H9 (cell line): ENCODE measurements at regions not wholly inside any gene's neighbourhood (a gene's known extent, or its start where the extent isn't known, plus 50 kb on each side); places are given as distances from the start of the nearest gene placed in this dataset.

Experiments
- DNase-seq: peaks from one replicate; pipeline ENCODE4 v3.0.0-alpha.2; 2017
- H2AFZ ChIP-seq: one replicate; pipeline ENCODE4 v1.6.1; 2013; ENCODE audit warnings: mild to moderate bottlenecking, low read length, control low read depth, moderate library complexity
- H2AK5ac ChIP-seq: 2 replicates; pipeline ENCODE4 v1.6.1; 2013; ENCODE audit warnings: low read length, control low read depth, mixed read lengths; ENCODE audit not compliant: insufficient read length
- H2BK120ac ChIP-seq: one replicate; pipeline ENCODE4 v1.6.1; 2013; ENCODE audit warnings: low read depth, mild to moderate bottlenecking, low read length, control low read depth, inconsistent platforms; ENCODE audit not compliant: poor library complexity, severe bottlenecking
- H2BK12ac ChIP-seq: 2 replicates; pipeline ENCODE4 v1.6.1; 2013; ENCODE audit warnings: low read length, control low read depth, mixed read lengths, low read depth; ENCODE audit not compliant: insufficient read length
- H2BK15ac ChIP-seq: 2 replicates; pipeline ENCODE4 v1.6.1; 2013; ENCODE audit warnings: low read depth, low read length, control low read depth
- H2BK20ac ChIP-seq: one replicate; pipeline ENCODE4 v1.6.1; 2013; ENCODE audit warnings: low read depth, mild to moderate bottlenecking, low read length, control low read depth, inconsistent platforms; ENCODE audit not compliant: poor library complexity, severe bottlenecking
- H2BK5ac ChIP-seq: 2 replicates; pipeline ENCODE4 v1.6.1; 2013; ENCODE audit warnings: low read length, control low read depth, mixed read lengths; ENCODE audit not compliant: insufficient read length
- H3K14ac ChIP-seq: 2 replicates; pipeline ENCODE4 v1.6.1; 2013; ENCODE audit warnings: low read length, control low read depth; ENCODE audit not compliant: insufficient read depth
- H3K18ac ChIP-seq: 2 replicates; pipeline ENCODE4 v1.6.1; 2013; ENCODE audit warnings: low read depth, mild to moderate bottlenecking, mixed read lengths, low read length, control low read depth; ENCODE audit not compliant: insufficient read length
- H3K23ac ChIP-seq: 2 replicates; pipeline ENCODE4 v1.6.1; 2013; ENCODE audit warnings: low read length, control low read depth, mixed read lengths, low read depth; ENCODE audit not compliant: insufficient read length
- H3K23me2 ChIP-seq: 2 replicates; pipeline ENCODE4 v1.6.1; 2013; ENCODE audit warnings: low read depth, mild to moderate bottlenecking, mixed read lengths, low read length, control low read depth; ENCODE audit not compliant: insufficient read length, poor library complexity, severe bottlenecking
- H3K27ac ChIP-seq: 2 replicates; pipeline ENCODE4 v1.5.1; 2013; ENCODE audit warnings: low read length, control low read depth, mixed read lengths, low read depth; ENCODE audit not compliant: insufficient read length
- H3K27me3 ChIP-seq: 2 replicates; pipeline ENCODE4 v1.6.1; 2013; ENCODE audit warnings: low read length, control low read depth, inconsistent platforms; ENCODE audit not compliant: insufficient read depth
- H3K4ac ChIP-seq: 2 replicates; pipeline ENCODE4 v1.6.1; 2013; ENCODE audit warnings: low read depth, mild to moderate bottlenecking, control low read depth, inconsistent platforms, low read length, moderate library complexity
- H3K4me1 ChIP-seq: 2 replicates; pipeline ENCODE4 v1.6.1; 2013; ENCODE audit warnings: low read length, control low read depth, inconsistent platforms; ENCODE audit not compliant: insufficient read depth
- H3K4me2 ChIP-seq: 2 replicates; pipeline ENCODE4 v1.6.1; 2013; ENCODE audit warnings: low read length, control low read depth, mixed read lengths; ENCODE audit not compliant: insufficient read length, insufficient read depth
- H3K56ac ChIP-seq: 2 replicates; pipeline ENCODE4 v1.6.1; 2013; ENCODE audit warnings: low read depth, mild to moderate bottlenecking, mixed read lengths, low read length, control low read depth; ENCODE audit not compliant: insufficient read length
- H3K79me1 ChIP-seq: 2 replicates; pipeline ENCODE4 v1.6.1; 2013; ENCODE audit warnings: low read depth, mild to moderate bottlenecking, moderate library complexity, low read length, control low read depth, inconsistent platforms; ENCODE audit not compliant: insufficient read depth, poor library complexity, severe bottlenecking
- H3K79me2 ChIP-seq: 2 replicates; pipeline ENCODE4 v1.6.1; 2013; ENCODE audit warnings: low read length, control low read depth, inconsistent platforms; ENCODE audit not compliant: insufficient read depth
- H3K9ac ChIP-seq: 2 replicates; pipeline ENCODE4 v1.6.1; 2013; ENCODE audit warnings: low read length, control low read depth, mixed read lengths; ENCODE audit not compliant: insufficient read length; ENCODE audit errors: extremely low read depth
- H3K9me3 ChIP-seq: one replicate; pipeline ENCODE4 v1.6.1; 2013; ENCODE audit warnings: low read depth, low read length, inconsistent platforms; ENCODE audit not compliant: control insufficient read depth
- H3T11ph ChIP-seq: one replicate; pipeline ENCODE4 v1.6.1; 2013; ENCODE audit warnings: mild to moderate bottlenecking, low read length, control low read depth, inconsistent platforms
- H4K20me1 ChIP-seq: one replicate; pipeline ENCODE4 v1.6.1; 2013; ENCODE audit not compliant: control insufficient read depth, insufficient read length, insufficient read depth
- H4K5ac ChIP-seq: 2 replicates; pipeline ENCODE4 v1.6.1; 2013; ENCODE audit warnings: low read depth, mild to moderate bottlenecking, mixed read lengths, low read length, control low read depth; ENCODE audit not compliant: insufficient read length
- H4K8ac ChIP-seq: replicated peaks from 2 replicates; pipeline ENCODE4 v1.6.1; 2013; ENCODE audit warnings: low read length, control low read depth, mixed read lengths, low read depth; ENCODE audit not compliant: insufficient read length
- H4K91ac ChIP-seq: 2 replicates; pipeline ENCODE4 v1.6.1; 2013; ENCODE audit warnings: low read depth, mild to moderate bottlenecking, moderate library complexity, mixed read lengths, low read length, control low read depth; ENCODE audit not compliant: insufficient read length
- H3K27ac Mint-ChIP-seq, 3 experiments: 2 replicates in 2 of 3; 3 replicates in 1 of 3; pipeline ENCODE4 v1.8.0; 2020 to 2021; ENCODE audit warnings: mixed read lengths in 3 of 3, mild to moderate bottlenecking in 1 of 3, moderate library complexity in 1 of 3
- H3K27me3 Mint-ChIP-seq: 2 replicates; pipeline ENCODE4 v1.8.0; 2021; ENCODE audit warnings: low read depth, mild to moderate bottlenecking, moderate library complexity, mixed read lengths
- H3K36me3 Mint-ChIP-seq, 3 experiments: 2 replicates in 2 of 3; 3 replicates in 1 of 3; pipeline ENCODE4 v1.8.0; 2020 to 2021; ENCODE audit warnings: low read depth in 3 of 3, mixed read lengths in 3 of 3; ENCODE audit not compliant: insufficient read depth in 1 of 3
- H3K4me1 Mint-ChIP-seq, 2 experiments: 2 replicates each; pipeline ENCODE4 v1.8.0; 2020; ENCODE audit warnings: mixed read lengths in 2 of 2
- H3K4me3 Mint-ChIP-seq, 2 experiments: 2 replicates in 1 of 2; 3 replicates in 1 of 2; pipeline ENCODE4 v1.8.0; 2020 to 2021; ENCODE audit warnings: mild to moderate bottlenecking in 2 of 2, mixed read lengths in 2 of 2, moderate library complexity in 1 of 2
- H3K9me3 Mint-ChIP-seq, 2 experiments: 2 replicates in 1 of 2; 3 replicates in 1 of 2; pipeline ENCODE4 v1.8.0; 2020; ENCODE audit warnings: mild to moderate bottlenecking in 2 of 2, mixed read lengths in 2 of 2, moderate library complexity in 1 of 2
- CTCF ChIP-seq: fragments of 200-600 bp; sonication (generic); conservative IDR thresholded peaks from 3 replicates; pipeline ENCODE4 v1.8.0; 2021; ENCODE audit warnings: antibody characterized with exemption, mild to moderate bottlenecking
- WGBS: extraction: QIAGEN DNeasy Blood & Tissue Kit; methylation state at CpG from one replicate; pipeline ENCODE4 v1.1.7; 2013; ENCODE audit warnings: missing lambda C conversion rate, low lambda C conversion rate, mixed read lengths; ENCODE audit not compliant: insufficient read length; ENCODE audit errors: extremely low coverage; 5-methylcytosine and 5-hydroxymethylcytosine counted together

- Histone ChIP-seq H3K23ac (no peak overlapping the region), H3K27me3 (no peaks in the 10 kb centered on the region), H3K23me2 (no peaks in the 10 kb centered on the region), H3K14ac (no peak overlapping the region), H3K4me2 (no peak overlapping the region), H4K8ac (no peak overlapping the region), H4K20me1 (no peaks in the 10 kb centered on the region), H3K4me1 (peaks cover 9% of the 10 kb centered on the region; the same call in 1 of the 2 replicates), H3K9me3 (no peaks in the 10 kb centered on the region), H3K56ac (no peak overlapping the region), H4K91ac (no peak overlapping the region), H2AFZ (peak overlapping the region; percentile 36), H3T11ph (no peak overlapping the region), H3K9ac (no peak overlapping the region), H2BK12ac (no peak overlapping the region), H3K27ac (no peak overlapping the region), H2BK5ac (no peak overlapping the region), H4K5ac (no peak overlapping the region), H3K4ac (no peak overlapping the region), H2BK15ac (no peak overlapping the region), H2AK5ac (no peak overlapping the region), H3K79me1 (no peaks in the 10 kb centered on the region), H3K79me2 (no peaks in the 10 kb centered on the region), H2BK120ac (no peak overlapping the region), H3K18ac (no peak overlapping the region), H2BK20ac (peak overlapping the region; percentile 49)
- no peaks in the 10 kb centered on the region for H3K9me3 Mint-ChIP-seq
- no CpG with 5 or more reads among the region's 2 CpGs for WGBS
- no peak for TF ChIP-seq CTCF
- peak overlapping the region; percentile 49 to 97 (median 94) for H3K27ac Mint-ChIP-seq
- no peak overlapping the region for H3K4me3 Mint-ChIP-seq
- no peak for DNase-seq
- no peaks in the 10 kb centered on the region for H3K36me3 Mint-ChIP-seq
- H3K4me1 Mint-ChIP-seq = peaks cover 39 to 49% of the 10 kb centered on the region in 2 experiments
- no peaks in the 10 kb centered on the region for H3K27me3 Mint-ChIP-seq
These were observed 550.9 kb downstream of the USP25 start for GRCh38 chr21:16280686-16281091.
